T-cell (primary cell): ENCODE measurements at regions not wholly inside any gene's neighbourhood (a gene's known extent, or its start where the extent isn't known, plus 50 kb on each side); places are given as distances from the start of the nearest gene placed in this dataset.

Experiments
- ATAC-seq, 4 experiments: fragments of 200-7000 bp in 3 of 4; fragments of 150-1000 bp in 1 of 4; cut with Tn5 transposase; replicated peaks in 1 of 4; 1 replicate in 3 of 4; 2 replicates in 1 of 4; pipeline ENCODE4 v1.10.0; 2021; ENCODE audit warnings: moderate library complexity in 3 of 4, mild to moderate bottlenecking in 2 of 4, moderate number of reproducible peaks in 1 of 4
- CTCF ChIA-PET, 2 donors: fragments of 300-600 bp; sonication (Branson Sonifier 250); formaldehyde crosslinking; loops; one replicate each; lab custom pipeline; 2022; ENCODE audit warnings: antibody characterized with exemption in 2 of 2; lab: Charles Lee
- POLR2A ChIA-PET, 2 donors: fragments of 300-600 bp; sonication (Branson Sonifier 250); formaldehyde crosslinking; loops; one replicate each; lab custom pipeline; 2022; ENCODE audit warnings: antibody characterized with exemption in 2 of 2; lab: Charles Lee
- DNase-seq, 35 experiments: peaks; one replicate each; pipeline versions ENCODE4 v3.0.0 to v3.0.0-alpha.2; 2013 to 2023
- H3K27ac ChIP-seq: one replicate; pipeline ENCODE4 v1.5.1; 2013; ENCODE audit warnings: low read length
- H3K27me3 ChIP-seq, 2 experiments: replicated peaks in 1 of 2; 1 replicate in 1 of 2; 2 replicates in 1 of 2; pipeline versions ENCODE4 v1.6.1 to v1.7.0; 2013; ENCODE audit warnings: low read length in 1 of 2, mixed read lengths in 1 of 2; ENCODE audit not compliant: control insufficient read depth in 2 of 2, insufficient read depth in 2 of 2; ENCODE audit errors: extremely low read depth in 1 of 2
- H3K36me3 ChIP-seq, 2 donors: 1 replicate in 1 of 2; 2 replicates in 1 of 2; pipeline versions ENCODE4 v1.6.1 to v1.7.0; 2013; ENCODE audit warnings: low read length in 1 of 2; ENCODE audit not compliant: control insufficient read depth in 2 of 2, insufficient read depth in 1 of 2; ENCODE audit errors: extremely low read depth in 1 of 2
- H3K4me1 ChIP-seq, 2 experiments: 1 replicate in 1 of 2; 2 replicates in 1 of 2; pipeline versions ENCODE4 v1.6.1 to v1.7.0; 2013; ENCODE audit warnings: low read length in 2 of 2, mixed read lengths in 1 of 2; ENCODE audit not compliant: insufficient read depth in 2 of 2, control insufficient read depth in 1 of 2; ENCODE audit errors: extremely low read depth in 1 of 2
- H3K4me3 ChIP-seq, 2 donors: 1 replicate in 1 of 2; 2 replicates in 1 of 2; pipeline versions ENCODE4 v1.5.1 to v1.7.0; 2013; ENCODE audit warnings: mild to moderate bottlenecking in 2 of 2, low read length in 1 of 2, moderate library complexity in 1 of 2; ENCODE audit not compliant: control insufficient read depth in 1 of 2; ENCODE audit errors: extremely low read depth in 1 of 2
- H3K9me3 ChIP-seq: 2 replicates; pipeline ENCODE4 v1.7.0; 2013
- H3K27ac Mint-ChIP-seq, 2 donors: one replicate each; pipeline ENCODE4 v1.8.0; 2020 to 2021; ENCODE audit warnings: mild to moderate bottlenecking in 2 of 2, mixed read lengths in 2 of 2
- H3K27me3 Mint-ChIP-seq, 2 donors: one replicate each; pipeline ENCODE4 v1.8.0; 2021 to 2022; ENCODE audit warnings: mixed read lengths in 2 of 2
- H3K36me3 Mint-ChIP-seq: one replicate; pipeline ENCODE4 v1.8.0; 2021; ENCODE audit warnings: mixed read lengths
- H3K4me1 Mint-ChIP-seq, 3 donors: one replicate each; pipeline ENCODE4 v1.8.0; 2020 to 2022; ENCODE audit warnings: mixed read lengths in 3 of 3, mild to moderate bottlenecking in 1 of 3
- H3K4me3 Mint-ChIP-seq, 3 donors: one replicate each; pipeline ENCODE4 v1.8.0; 2020 to 2022; ENCODE audit warnings: mild to moderate bottlenecking in 3 of 3, mixed read lengths in 3 of 3, moderate library complexity in 3 of 3
- H3K9me3 Mint-ChIP-seq, 3 donors: one replicate each; pipeline ENCODE4 v1.8.0; 2020 to 2022; ENCODE audit warnings: mixed read lengths in 3 of 3
- WGBS: methylation state at CpG from one replicate; pipeline ENCODE4 v1.1.5; 2013; ENCODE audit warnings: missing lambda C conversion rate; ENCODE audit not compliant: insufficient coverage; 5-methylcytosine and 5-hydroxymethylcytosine counted together

GRCh38 chr7:79874797-79875196 is 259.8 kb upstream of the GNAI1 start:
- DNase-seq (no peak), ATAC-seq (no peak)
- POLR2A ChIA-PET, result interaction anchor here in 1 of 2 donors (0.7 kb wide), 1 partner anchor 10 kb away, joined by 4 read pairs; no protein-coding TSS in a partner anchor
- Mint-ChIP-seq H3K4me1 (no peaks in the 10 kb centered on the region), H3K27ac (no peak overlapping the region), H3K36me3 (no peaks in the 10 kb centered on the region), H3K27me3 (no peaks in the 10 kb centered on the region), H3K9me3 (peaks cover 3 to 11% (median 6%) of the 10 kb centered on the region in 3 donors), H3K4me3 (no peak overlapping the region)
- no peak overlapping the region for H3K27ac ChIP-seq
- H3K9me3 ChIP-seq, result no peaks in the 10 kb centered on the region
- no CpG with 5 or more reads among the region's 1 CpG for WGBS
- H3K36me3 ChIP-seq, result no peaks in the 10 kb centered on the region
- CTCF ChIA-PET, result no interaction called here
- no peaks in the 10 kb centered on the region for H3K27me3 ChIP-seq
- H3K4me3 ChIP-seq, result no peak overlapping the region
- no peaks in the 10 kb centered on the region for H3K4me1 ChIP-seq

GRCh38 chr7:79872176-79872575 is 262.5 kb upstream of the GNAI1 start:
- CTCF ChIA-PET, result no interaction called here
- Histone ChIP-seq H3K27ac (no peak overlapping the region), H3K4me3 (no peak overlapping the region), H3K9me3 (no peaks in the 10 kb centered on the region), H3K27me3 (no peaks in the 10 kb centered on the region), H3K4me1 (no peaks in the 10 kb centered on the region), H3K36me3 (no peaks in the 10 kb centered on the region)
- Mint-ChIP-seq H3K27ac (no peak overlapping the region), H3K9me3 (peaks cover 5 to 8% (median 6%) of the 10 kb centered on the region in 3 donors), H3K27me3 (no peaks in the 10 kb centered on the region), H3K4me1 (peaks cover 0 to 3% (median 0%) of the 10 kb centered on the region in 3 donors), H3K4me3 (no peak overlapping the region), H3K36me3 (no peaks in the 10 kb centered on the region)
- WGBS, result no CpG with 5 or more reads among the region's 2 CpGs
- DNase-seq, result no peak
- POLR2A ChIA-PET, result no interaction called here
- ATAC-seq, result no peak

GRCh38 chr7:79868010-79868409 is 266.6 kb upstream of the GNAI1 start:
- no peaks in the 10 kb centered on the region for H3K27me3 Mint-ChIP-seq
- no peaks in the 10 kb centered on the region for H3K36me3 Mint-ChIP-seq
- Histone ChIP-seq H3K36me3 (no peaks in the 10 kb centered on the region), H3K9me3 (no peaks in the 10 kb centered on the region), H3K4me3 (no peak overlapping the region), H3K4me1 (no peaks in the 10 kb centered on the region), H3K27me3 (no peaks in the 10 kb centered on the region), H3K27ac (no peak overlapping the region)
- POLR2A ChIA-PET, result no interaction called here
- H3K27ac Mint-ChIP-seq, result no peak overlapping the region
- H3K9me3 Mint-ChIP-seq, result peaks cover 5 to 12% (median 9%) of the 10 kb centered on the region in 3 donors
- DNase-seq, result no peak
- no peak overlapping the region for H3K4me3 Mint-ChIP-seq
- H3K4me1 Mint-ChIP-seq, result peaks cover 0 to 3% (median 0%) of the 10 kb centered on the region in 3 donors
- no CpG with 5 or more reads among the region's 3 CpGs for WGBS
- CTCF ChIA-PET, result no interaction called here
- no peak for ATAC-seq

GRCh38 chr7:79862447-79863210 is 272.0 kb upstream of the GNAI1 start:
- WGBS, result no CpG with 5 or more reads among the region's 5 CpGs
- ChIA-PET POLR2A (no interaction called here), CTCF (no interaction called here)
- Histone ChIP-seq H3K4me3 (no peak overlapping the region), H3K4me1 (no peaks in the 10 kb centered on the region), H3K9me3 (no peaks in the 10 kb centered on the region), H3K27me3 (no peaks in the 10 kb centered on the region), H3K27ac (no peak overlapping the region), H3K36me3 (no peaks in the 10 kb centered on the region)
- H3K27ac Mint-ChIP-seq, result no peak overlapping the region
- no peak overlapping the region for H3K4me3 Mint-ChIP-seq
- DNase-seq, result no peak
- H3K4me1 Mint-ChIP-seq, result no peaks in the 10 kb centered on the region
- H3K36me3 Mint-ChIP-seq, result no peaks in the 10 kb centered on the region
- H3K9me3 Mint-ChIP-seq, result peaks cover 0 to 5% (median 3%) of the 10 kb centered on the region in 3 donors
- ATAC-seq, result no peak
- no peaks in the 10 kb centered on the region for H3K27me3 Mint-ChIP-seq

GRCh38 chr7:79855172-79855571 is 279.5 kb upstream of the GNAI1 start:
- Mint-ChIP-seq H3K27ac (no peak overlapping the region), H3K27me3 (no peaks in the 10 kb centered on the region), H3K9me3 (peaks cover 4 to 10% (median 4%) of the 10 kb centered on the region in 3 donors), H3K36me3 (no peaks in the 10 kb centered on the region), H3K4me1 (no peaks in the 10 kb centered on the region), H3K4me3 (no peak overlapping the region)
- Histone ChIP-seq H3K27ac (no peak overlapping the region), H3K27me3 (no peaks in the 10 kb centered on the region), H3K9me3 (no peaks in the 10 kb centered on the region), H3K4me1 (no peaks in the 10 kb centered on the region), H3K36me3 (no peaks in the 10 kb centered on the region), H3K4me3 (no peak overlapping the region)
- DNase-seq (no peak), ATAC-seq (no peak)
- no CpG with 5 or more reads among the region's 1 CpG for WGBS
- CTCF ChIA-PET, result interaction anchor here in 1 of 2 donors (0.6 kb wide), 1 partner anchor 14 kb away, joined by 5 read pairs; no protein-coding TSS in a partner anchor
- POLR2A ChIA-PET, result no interaction called here

DNA sequence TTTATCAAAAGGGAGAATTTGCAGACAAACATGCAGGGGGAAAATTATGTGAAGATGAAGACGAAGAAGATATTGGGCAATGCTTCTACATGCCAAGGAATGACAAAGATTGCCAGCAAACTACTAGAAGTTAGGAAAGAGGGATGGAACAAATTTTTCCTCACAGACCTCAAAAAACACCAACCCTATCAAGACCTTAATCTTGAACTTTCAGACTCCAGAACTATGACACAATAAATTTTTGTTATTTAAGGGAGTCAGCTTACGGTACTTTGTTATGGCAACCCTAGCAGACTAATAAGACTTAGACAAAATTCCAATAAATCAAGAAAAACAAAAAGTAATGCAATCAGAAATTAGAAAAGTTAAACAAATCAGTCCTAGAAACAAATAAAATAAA is 280.0 kb upstream of the GNAI1 start:
- DNase-seq (no peak), ATAC-seq (no peak)
- H3K27me3 Mint-ChIP-seq, result no peaks in the 10 kb centered on the region
- Histone ChIP-seq H3K4me1 (no peaks in the 10 kb centered on the region), H3K4me3 (no peak overlapping the region), H3K9me3 (no peaks in the 10 kb centered on the region), H3K36me3 (no peaks in the 10 kb centered on the region), H3K27me3 (no peaks in the 10 kb centered on the region), H3K27ac (no peak overlapping the region)
- H3K36me3 Mint-ChIP-seq, result no peaks in the 10 kb centered on the region
- no peak overlapping the region for H3K4me3 Mint-ChIP-seq
- WGBS, result no CpG with 5 or more reads among the region's 2 CpGs
- no peaks in the 10 kb centered on the region for H3K4me1 Mint-ChIP-seq
- no peak overlapping the region for H3K27ac Mint-ChIP-seq
- H3K9me3 Mint-ChIP-seq, result peaks cover 4 to 10% (median 4%) of the 10 kb centered on the region in 3 donors
- ChIA-PET POLR2A (no interaction called here), CTCF (interaction anchor here in 1 of 2 donors (0.6 kb wide), 1 partner anchor 15 kb away, joined by 5 read pairs; no protein-coding TSS in a partner anchor)
